Fibroblast of skin of scalp (primary cell): ENCODE measurements at regions not wholly inside any gene's neighbourhood (a gene's known extent, or its start where the extent isn't known, plus 50 kb on each side); places are given as distances from the start of the nearest gene placed in this dataset.
A peak's percentile ranks its signal among the peaks of the same experiment; 100 is the strongest.

Experiments
- DNase-seq: peaks from one replicate; pipeline ENCODE4 v3.0.0-alpha.2; 2013

DNA sequence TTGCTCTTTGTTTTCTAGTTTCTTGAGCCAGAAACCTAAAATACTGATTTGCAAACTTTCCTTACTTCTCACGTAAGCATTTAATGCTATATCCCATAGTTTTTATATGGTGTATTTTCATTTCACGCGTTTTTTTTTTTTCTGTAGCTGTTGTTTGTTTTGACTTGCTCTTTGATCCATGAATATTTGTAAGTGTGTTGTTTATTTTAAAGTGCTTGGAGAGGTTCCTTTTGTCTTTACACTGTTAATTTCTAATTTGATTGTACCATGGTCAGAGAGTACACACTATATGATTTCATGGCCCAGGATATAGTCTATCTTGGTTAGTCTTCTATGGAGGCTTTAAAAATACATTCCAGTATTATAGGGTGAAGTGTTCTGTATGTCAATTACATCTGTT is 84.8 kb upstream of the RNF217 start:
- DNase-seq = no peak

- DNase-seq = no peak
Observed at GRCh38 chr6:124879110-124879991, 82.9 kb upstream of the RNF217 start.

DNA sequence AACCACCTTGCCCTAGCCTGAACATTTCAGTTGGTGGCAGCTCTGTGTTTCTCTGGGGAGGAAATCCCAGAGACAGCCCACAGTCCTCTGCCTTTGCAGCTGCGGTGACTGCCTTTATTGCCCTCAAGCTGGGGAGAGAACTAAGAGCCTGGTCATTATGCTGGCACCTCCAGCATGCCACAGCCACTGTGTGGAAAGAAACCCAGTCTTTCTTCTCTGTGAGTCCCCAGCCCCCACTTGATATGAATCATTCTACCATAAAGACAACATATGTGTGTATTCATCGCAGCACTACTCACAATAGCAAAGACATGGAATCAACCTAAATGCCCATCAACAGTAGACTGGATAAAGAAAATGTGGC is 82.3 kb upstream of the RNF217 start:
- DNase-seq = no peak

- peak; percentile 76 for DNase-seq
Observed at GRCh38 chr6:124881898-124882578, 80.2 kb upstream of the RNF217 start.

DNA sequence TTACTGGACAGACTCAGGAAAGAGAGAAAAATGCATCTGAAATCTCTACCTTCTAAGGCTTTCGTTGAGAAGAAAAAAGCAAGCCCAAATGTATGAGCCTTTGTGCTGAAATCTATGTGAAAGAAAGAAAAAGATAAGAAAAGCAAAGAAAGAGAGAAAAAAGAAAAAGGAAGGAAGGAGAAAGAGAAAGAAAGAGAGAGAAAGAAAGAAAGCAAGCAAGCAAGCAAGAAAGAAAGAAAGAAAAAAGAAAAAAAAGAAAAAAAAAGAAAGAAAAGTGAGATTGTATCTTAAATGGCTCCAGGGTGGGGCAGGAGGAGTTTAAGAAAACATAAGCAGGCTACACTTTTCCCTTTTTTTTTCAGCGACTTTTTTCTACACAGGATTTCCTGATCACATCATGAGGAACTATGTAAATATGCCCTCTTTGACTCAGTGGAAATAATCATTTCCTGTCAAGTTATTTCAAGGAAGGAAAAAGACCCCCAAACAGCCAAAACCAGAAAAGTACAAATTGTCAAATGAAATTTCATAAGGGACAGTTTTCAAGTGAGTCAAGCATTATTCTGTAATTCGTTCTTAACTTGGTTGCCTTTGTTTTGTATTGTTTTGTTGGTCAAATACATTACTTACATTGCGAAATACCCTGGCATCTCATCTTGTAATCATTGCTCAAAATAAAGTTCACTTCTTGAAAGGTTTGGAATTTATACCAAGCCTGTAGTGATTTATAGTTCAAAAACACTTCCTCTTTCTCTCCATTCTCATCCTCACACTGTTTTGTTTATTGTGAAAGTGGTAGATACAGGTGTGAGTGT is 79.5 kb upstream of the RNF217 start:
- peak; percentile 35 for DNase-seq

GRCh38 chr6:124885171-124885570 is 77.1 kb upstream of the RNF217 start:
- no peak for DNase-seq

DNA sequence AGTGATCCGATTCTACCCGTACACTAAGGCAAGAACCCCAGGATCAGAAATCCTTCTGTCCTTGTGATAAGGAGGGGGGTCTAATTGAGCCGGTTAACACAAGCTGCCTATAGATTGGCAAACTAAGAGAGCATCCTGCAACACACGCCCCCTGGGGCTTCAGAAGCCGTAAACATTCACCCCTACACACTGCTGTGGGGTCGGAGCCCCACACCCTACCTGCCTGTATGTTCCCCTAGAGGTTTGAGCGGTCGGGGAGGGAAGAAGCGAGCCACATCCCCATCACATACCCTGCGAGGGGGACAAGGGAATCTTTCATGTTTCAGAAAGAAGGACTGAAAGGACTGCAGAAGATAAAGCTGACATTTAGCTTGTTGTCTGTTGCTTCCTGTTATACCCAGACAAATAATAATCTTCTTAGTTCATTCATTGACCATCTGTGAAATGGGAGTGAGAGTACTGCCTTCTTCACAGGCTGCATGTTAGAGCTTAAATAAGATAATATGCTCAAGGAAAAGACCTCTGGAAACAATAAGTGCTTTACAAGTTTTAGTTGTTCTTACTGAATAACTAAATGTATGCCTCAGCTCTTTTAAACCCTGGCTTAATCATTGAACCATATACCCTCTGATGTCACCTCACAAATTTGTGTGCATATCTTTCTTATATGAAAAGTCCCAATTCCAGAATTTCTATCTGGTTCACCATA is 74.2 kb upstream of the RNF217 start:
- no peak for DNase-seq

- no peak for DNase-seq
Observed at GRCh38 chr6:124888581-124889371, 73.5 kb upstream of the RNF217 start.

DNA sequence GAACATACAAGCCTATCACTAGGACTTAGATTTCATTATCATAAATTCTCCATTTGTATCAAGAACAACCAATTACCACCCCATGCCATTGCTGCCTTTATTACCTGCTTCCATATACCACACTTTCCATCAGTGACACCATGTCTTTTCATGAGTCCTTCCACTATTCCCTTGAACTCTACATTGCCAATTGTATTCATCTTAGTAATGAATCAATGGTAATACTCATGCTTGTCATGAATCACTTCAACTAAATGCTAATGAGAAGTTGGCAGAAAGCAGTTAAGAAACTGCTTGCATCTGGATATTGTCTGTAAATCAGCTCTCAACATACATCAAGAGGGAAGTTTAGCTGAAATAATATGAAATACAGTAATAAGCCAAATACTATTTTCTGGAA is 61.2 kb upstream of the RNF217 start:
- no peak for DNase-seq

GRCh38 chr6:124903797-124904196 is 58.4 kb upstream of the RNF217 start:
- no peak for DNase-seq

GRCh38 chr6:124907596-124907995 is 54.6 kb upstream of the RNF217 start:
- no peak for DNase-seq
